Fibroblast of pulmonary artery (primary cell): ENCODE measurements at regions not wholly inside any gene's neighbourhood (a gene's known extent, or its start where the extent isn't known, plus 50 kb on each side); places are given as distances from the start of the nearest gene placed in this dataset.

ENCODE experiments used
- DNase-seq: peaks from one replicate; pipeline ENCODE4 v3.0.0-alpha.2; 2010; ENCODE audit warnings: low read depth
- H3K4me3 ChIP-seq: replicated peaks from 2 replicates; pipeline ENCODE4 v1.5.1; 2011; ENCODE audit warnings: low read depth, mild to moderate bottlenecking, control low read depth, low read length, moderate library complexity
- TF ChIP-seq, protein P1 (sequence below): IDR thresholded peaks from 2 replicates; pipeline ENCODE4 v1.5.1; 2011; ENCODE audit warnings: mild to moderate bottlenecking, control low read depth, low read length, inconsistent platforms; ENCODE audit errors: missing control alignments

DNA sequence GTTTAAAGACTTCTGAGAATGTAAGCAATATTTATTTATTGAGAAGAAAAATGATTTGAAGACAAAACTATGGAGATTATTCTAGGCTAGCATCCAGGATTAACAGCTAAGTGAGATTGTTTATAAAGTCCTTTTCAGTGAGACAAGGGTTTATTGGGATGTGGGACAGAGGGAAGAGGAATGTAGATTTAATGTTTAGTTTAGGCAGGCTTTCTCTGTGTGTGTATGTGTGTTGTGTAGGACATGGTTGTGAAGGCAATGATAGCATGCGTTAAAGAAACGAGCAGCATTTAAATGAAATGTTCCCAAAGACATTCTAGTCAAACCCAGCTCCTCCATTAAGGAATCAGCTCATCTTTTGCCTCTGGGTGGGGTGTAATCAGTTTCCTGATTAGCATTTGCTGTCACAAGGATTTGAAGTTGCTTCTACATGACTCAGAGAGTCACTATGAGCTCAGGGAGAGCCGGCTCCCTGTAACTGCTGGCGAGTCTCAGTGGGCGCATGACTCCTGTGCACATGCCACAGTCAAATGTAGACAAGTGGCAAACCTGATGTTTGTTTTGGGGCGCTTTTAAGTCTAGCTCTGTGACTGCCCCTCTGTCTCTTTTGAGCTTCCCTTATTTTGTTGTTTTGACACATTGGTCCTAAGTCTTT, 442.2 kb upstream of the CELF4 start:
- no peak for DNase-seq
- TF ChIP-seq, protein P1, sequence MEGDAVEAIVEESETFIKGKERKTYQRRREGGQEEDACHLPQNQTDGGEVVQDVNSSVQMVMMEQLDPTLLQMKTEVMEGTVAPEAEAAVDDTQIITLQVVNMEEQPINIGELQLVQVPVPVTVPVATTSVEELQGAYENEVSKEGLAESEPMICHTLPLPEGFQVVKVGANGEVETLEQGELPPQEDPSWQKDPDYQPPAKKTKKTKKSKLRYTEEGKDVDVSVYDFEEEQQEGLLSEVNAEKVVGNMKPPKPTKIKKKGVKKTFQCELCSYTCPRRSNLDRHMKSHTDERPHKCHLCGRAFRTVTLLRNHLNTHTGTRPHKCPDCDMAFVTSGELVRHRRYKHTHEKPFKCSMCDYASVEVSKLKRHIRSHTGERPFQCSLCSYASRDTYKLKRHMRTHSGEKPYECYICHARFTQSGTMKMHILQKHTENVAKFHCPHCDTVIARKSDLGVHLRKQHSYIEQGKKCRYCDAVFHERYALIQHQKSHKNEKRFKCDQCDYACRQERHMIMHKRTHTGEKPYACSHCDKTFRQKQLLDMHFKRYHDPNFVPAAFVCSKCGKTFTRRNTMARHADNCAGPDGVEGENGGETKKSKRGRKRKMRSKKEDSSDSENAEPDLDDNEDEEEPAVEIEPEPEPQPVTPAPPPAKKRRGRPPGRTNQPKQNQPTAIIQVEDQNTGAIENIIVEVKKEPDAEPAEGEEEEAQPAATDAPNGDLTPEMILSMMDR, result no peak
- no peak overlapping the region for H3K4me3 ChIP-seq

DNA sequence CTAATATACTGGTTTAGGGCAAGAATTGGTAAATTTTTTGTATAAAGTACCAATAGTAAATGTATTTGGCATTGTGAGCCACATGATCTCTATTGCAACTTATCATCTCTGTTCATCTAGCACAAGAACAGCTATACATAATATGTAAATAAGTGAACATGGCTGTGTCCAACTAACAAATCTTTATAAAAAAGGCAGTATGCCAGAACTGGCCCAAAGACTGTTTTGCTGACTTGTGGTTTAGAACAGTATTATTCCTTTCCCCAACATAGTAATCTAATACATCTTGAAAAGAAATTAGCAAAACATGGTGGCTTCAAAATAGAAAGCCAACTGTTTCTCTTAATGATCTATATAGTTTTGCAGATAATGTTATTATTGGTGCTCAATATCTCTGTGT, 441.4 kb upstream of the CELF4 start:
- no peak for DNase-seq

DNA sequence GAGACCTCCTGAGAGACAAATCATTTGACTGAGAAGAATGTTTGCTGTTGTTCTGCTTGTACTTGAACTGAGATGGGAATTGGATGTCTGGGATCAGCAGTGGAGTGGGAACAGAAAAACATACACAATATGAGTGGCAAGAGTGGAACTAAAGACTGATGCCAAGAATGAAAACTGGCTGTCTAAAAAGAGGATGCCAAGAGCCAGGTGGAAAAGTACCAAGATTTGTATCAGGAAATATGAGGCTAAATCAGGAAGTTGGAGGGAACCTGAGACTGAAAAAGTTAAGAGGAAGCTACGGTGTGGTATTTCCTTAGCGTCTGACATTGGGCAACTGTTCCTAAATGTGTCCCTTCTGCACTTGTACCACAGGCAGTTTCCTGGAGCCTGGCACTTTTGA, 440.9 kb upstream of the CELF4 start:
- TF ChIP-seq, protein P1, result no peak
- DNase-seq, result no peak
- no peak overlapping the region for H3K4me3 ChIP-seq

More for the DNA sequence above, 441.4 kb upstream of the CELF4 start:
- TF ChIP-seq, protein P1, result no peak
- no peak overlapping the region for H3K4me3 ChIP-seq

DNA sequence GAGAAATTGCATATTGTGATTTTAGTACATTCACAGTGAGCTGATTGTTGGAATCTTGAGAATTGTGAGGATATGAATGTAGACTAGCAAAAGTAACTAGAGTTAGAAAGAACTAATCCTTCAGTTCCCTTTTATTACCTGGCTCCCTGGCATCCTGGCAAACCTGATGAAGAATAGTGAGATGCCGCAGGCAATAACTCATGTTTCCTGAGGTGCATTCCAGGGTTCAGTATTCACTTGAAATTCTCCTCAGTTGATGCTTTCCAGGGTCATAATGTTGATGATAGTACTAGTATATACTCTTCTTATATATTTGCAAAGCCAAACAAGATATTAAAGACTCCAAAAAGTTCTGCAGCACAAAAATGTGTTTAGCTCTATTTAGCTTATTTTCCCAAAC, 432.1 kb upstream of the CELF4 start:
- H3K4me3 ChIP-seq, result no peak overlapping the region
- DNase-seq, result no peak
- TF ChIP-seq, protein P1, result no peak

DNA sequence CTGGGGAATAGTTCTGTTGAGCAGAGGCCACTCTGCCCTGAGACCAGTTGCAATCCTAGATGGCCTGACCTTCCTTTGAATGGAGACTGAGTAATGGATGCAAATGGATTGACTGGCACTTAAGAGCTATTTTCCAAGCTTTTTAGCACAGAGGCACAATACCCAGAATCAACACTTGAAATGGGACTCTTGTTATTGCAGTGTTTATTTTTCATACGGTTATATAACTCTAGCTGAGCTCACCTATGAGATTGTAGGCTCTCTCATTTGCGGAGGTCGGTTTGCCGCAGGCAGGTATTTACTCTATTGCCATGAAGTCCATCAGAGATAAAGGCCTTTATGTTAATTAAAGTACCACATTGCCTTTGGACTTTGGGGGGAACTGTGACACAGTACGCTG, 422.3 kb upstream of the CELF4 start:
- H3K4me3 ChIP-seq, result no peak overlapping the region
- TF ChIP-seq, protein P1, result no peak
- no peak for DNase-seq

DNA sequence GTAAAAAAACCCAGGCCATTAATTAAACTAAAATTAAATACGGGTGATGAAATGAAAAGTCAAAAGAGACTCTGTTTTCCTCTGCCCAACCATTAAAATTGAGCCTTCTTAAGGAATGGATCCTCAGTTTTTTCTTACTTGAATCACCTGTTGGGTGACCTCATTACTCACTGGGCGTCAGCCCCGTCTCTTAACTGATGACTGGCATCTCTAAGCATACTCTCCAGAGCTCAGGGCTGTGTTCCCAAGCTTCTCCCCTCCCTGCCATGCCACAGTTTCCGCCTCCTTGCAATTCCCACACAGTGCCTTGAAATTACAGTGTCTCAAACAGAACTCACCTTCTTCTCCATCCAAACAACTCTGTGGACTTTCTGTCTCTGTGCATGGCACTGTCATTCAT, 421.1 kb upstream of the CELF4 start:
- TF ChIP-seq, protein P1, result no peak
- DNase-seq, result no peak
- no peak overlapping the region for H3K4me3 ChIP-seq

DNA sequence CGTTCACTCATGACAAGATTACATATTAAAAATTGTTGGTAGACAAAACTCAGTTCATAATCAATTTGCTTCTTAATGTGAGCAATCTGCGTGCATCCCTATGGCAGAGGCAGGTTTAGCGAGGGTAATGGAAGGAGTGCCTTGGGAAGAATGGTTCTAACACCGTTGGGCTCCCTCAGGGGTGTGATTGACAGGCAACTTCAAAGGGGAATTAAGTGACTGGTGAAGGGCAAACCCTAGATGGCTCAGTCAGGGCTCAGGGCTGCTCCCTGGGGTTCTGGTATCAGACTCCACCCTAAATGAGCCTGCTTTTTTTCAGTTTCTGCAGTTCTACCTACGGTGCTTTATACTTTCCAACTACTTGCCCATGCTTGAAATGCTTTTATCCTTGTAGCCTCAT, 419.5 kb upstream of the CELF4 start:
- no peak overlapping the region for H3K4me3 ChIP-seq
- DNase-seq, result no peak
- TF ChIP-seq, protein P1, result no peak
